ENCODE measurements at regions not wholly inside any gene's neighbourhood (a gene's known extent, or its start where the extent isn't known, plus 50 kb on each side); places are given as distances from the start of the nearest gene placed in this dataset.

DNA sequence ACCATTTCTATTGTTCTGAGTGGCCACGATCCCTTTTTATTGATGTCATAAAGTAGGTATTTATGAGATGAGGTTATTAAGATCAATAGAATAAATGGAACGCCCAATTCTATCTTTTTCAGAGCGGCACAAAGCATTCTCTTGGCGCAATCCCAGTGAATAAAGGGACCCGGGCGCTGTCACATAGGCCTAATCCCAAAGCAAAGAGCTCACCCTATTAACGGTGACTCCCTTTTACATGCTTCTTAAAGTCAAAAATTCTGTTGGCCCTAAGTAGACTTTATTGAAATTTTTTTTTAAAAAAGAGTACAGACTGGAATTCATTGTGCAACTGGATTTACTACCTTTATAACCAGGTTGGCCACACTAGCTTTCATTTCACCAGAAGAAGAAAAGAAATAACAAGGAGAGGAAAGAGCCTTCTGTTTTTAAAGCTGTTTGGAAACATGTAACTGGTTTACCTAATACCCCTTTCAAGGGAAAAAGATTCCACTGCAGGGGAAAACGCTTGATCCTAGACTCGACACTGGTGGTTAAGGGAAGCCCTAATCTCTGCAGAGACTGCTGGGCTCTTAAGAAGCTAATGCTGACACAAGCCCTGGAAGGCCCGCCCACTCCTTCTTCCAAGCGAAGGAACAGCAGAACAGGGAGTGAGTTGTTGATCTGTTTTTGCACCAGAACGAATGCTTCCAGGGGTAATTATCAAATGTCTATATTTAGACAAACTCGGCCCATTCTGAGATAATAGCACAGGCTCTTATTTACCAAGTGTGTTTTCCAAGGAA, 381.2 kb downstream of the BCL11B start:
- TF ChIP-seq, protein P1, sequence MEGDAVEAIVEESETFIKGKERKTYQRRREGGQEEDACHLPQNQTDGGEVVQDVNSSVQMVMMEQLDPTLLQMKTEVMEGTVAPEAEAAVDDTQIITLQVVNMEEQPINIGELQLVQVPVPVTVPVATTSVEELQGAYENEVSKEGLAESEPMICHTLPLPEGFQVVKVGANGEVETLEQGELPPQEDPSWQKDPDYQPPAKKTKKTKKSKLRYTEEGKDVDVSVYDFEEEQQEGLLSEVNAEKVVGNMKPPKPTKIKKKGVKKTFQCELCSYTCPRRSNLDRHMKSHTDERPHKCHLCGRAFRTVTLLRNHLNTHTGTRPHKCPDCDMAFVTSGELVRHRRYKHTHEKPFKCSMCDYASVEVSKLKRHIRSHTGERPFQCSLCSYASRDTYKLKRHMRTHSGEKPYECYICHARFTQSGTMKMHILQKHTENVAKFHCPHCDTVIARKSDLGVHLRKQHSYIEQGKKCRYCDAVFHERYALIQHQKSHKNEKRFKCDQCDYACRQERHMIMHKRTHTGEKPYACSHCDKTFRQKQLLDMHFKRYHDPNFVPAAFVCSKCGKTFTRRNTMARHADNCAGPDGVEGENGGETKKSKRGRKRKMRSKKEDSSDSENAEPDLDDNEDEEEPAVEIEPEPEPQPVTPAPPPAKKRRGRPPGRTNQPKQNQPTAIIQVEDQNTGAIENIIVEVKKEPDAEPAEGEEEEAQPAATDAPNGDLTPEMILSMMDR (conservative IDR thresholded peaks at IDR 0.05; ENCODE audit: low read depth, low read length), result no peak
- no peak for TF ChIP-seq SMC3 (IDR thresholded peaks at IDR 0.05; ENCODE audit: low read depth, low read length)
- TF ChIP-seq RFX5 (IDR thresholded peaks at IDR 0.05; ENCODE audit: low read depth, low read length), result no peak
- TF ChIP-seq FOS (IDR thresholded peaks at IDR 0.05; ENCODE audit: low read depth, low read length), result no peak
- no peak for TF ChIP-seq MXI1 (IDR thresholded peaks at IDR 0.05; ENCODE audit: borderline replicate concordance, low read depth, low read length)
- no peak for TF ChIP-seq POLR2A (IDR thresholded peaks at IDR 0.05; ENCODE audit: low read depth, low read length)
- no peak for TF ChIP-seq CEBPB (IDR thresholded peaks at IDR 0.05; ENCODE audit: low read depth, low read length)
- no peak for TF ChIP-seq MAZ (IDR thresholded peaks at IDR 0.05; ENCODE audit: borderline replicate concordance, low read depth, low read length)
- TF ChIP-seq, protein P2, sequence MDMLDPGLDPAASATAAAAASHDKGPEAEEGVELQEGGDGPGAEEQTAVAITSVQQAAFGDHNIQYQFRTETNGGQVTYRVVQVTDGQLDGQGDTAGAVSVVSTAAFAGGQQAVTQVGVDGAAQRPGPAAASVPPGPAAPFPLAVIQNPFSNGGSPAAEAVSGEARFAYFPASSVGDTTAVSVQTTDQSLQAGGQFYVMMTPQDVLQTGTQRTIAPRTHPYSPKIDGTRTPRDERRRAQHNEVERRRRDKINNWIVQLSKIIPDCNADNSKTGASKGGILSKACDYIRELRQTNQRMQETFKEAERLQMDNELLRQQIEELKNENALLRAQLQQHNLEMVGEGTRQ (IDR thresholded peaks at IDR 0.05; ENCODE audit: low read depth, low read length), result no peak
- TF ChIP-seq RAD21 (IDR thresholded peaks at IDR 0.05; ENCODE audit: low read length), result no peak
- TF ChIP-seq MAFK (IDR thresholded peaks at IDR 0.05; ENCODE audit: low read depth, low read length), result no peak

All from IMR-90 (cell line).